CD4-positive, alpha-beta memory T cell (primary cell): ENCODE measurements at regions not wholly inside any gene's neighbourhood (a gene's known extent, or its start where the extent isn't known, plus 50 kb on each side); places are given as distances from the start of the nearest gene placed in this dataset.
"Not testable (repeated sequence)": the region's sequence is repeated elsewhere in the genome, so short reads cannot be mapped to it uniquely, and the experiment has no call there.

Experiments
- CTCF ChIA-PET: fragments of 350-600 bp; sonication (Branson Sonifier 250); formaldehyde crosslinking; loops from one replicate; lab custom pipeline; 2021; ENCODE audit warnings: inconsistent platforms; ENCODE audit not compliant: partially characterized antibody; lab: Charles Lee
- POLR2A ChIA-PET: fragments of 350-600 bp; sonication (Branson Sonifier 250); formaldehyde crosslinking; loops from one replicate; lab custom pipeline; 2021; ENCODE audit not compliant: partially characterized antibody; lab: Charles Lee
- DNase-seq, 5 donors: peaks; one replicate each; pipeline versions ENCODE4 v3.0.0 to v3.0.0-alpha.2; 2020 to 2022; ENCODE audit warnings: mixed read lengths in 1 of 5
- H3K27ac ChIP-seq: one replicate; pipeline ENCODE4 v1.7.0; 2013; ENCODE audit warnings: low read depth, low read length
- H3K27me3 ChIP-seq: 2 replicates; pipeline ENCODE4 v1.7.0; 2013; ENCODE audit warnings: mild to moderate bottlenecking, low read length, moderate library complexity; ENCODE audit not compliant: insufficient read depth
- H3K36me3 ChIP-seq: 2 replicates; pipeline ENCODE4 v1.7.0; 2013; ENCODE audit warnings: mild to moderate bottlenecking, low read length, moderate library complexity; ENCODE audit not compliant: insufficient read depth
- H3K4me1 ChIP-seq: 2 replicates; pipeline ENCODE4 v1.7.0; 2013; ENCODE audit warnings: mild to moderate bottlenecking, low read length, moderate library complexity; ENCODE audit not compliant: insufficient read depth
- H3K4me3 ChIP-seq, 2 donors: one replicate each; pipeline ENCODE4 v1.7.0; 2013; ENCODE audit warnings: low read length in 2 of 2, mild to moderate bottlenecking in 1 of 2
- H3K9me3 ChIP-seq, 2 donors: one replicate each; pipeline ENCODE4 v1.7.0; 2013; ENCODE audit warnings: low read length in 2 of 2, control low read depth in 1 of 2; ENCODE audit not compliant: control insufficient read depth in 1 of 2
- H3K27ac Mint-ChIP-seq, 7 donors: one replicate each; pipeline ENCODE4 v1.8.0; 2020 to 2021; ENCODE audit warnings: mixed read lengths in 7 of 7, mild to moderate bottlenecking in 6 of 7, inconsistent platforms in 3 of 7, moderate library complexity in 3 of 7
- H3K27me3 Mint-ChIP-seq, 2 donors: one replicate each; pipeline ENCODE4 v1.8.0; 2020 to 2021; ENCODE audit warnings: mixed read lengths in 2 of 2
- H3K36me3 Mint-ChIP-seq, 2 donors: one replicate each; pipeline ENCODE4 v1.8.0; 2020 to 2021; ENCODE audit warnings: mixed read lengths in 2 of 2, inconsistent platforms in 1 of 2, mild to moderate bottlenecking in 1 of 2
- H3K4me1 Mint-ChIP-seq, 4 donors: one replicate each; pipeline ENCODE4 v1.8.0; 2020 to 2021; ENCODE audit warnings: mixed read lengths in 4 of 4, mild to moderate bottlenecking in 1 of 4
- H3K4me3 Mint-ChIP-seq, 8 donors: one replicate each; pipeline ENCODE4 v1.8.0; 2020 to 2021; ENCODE audit warnings: mixed read lengths in 8 of 8, mild to moderate bottlenecking in 7 of 8, moderate library complexity in 6 of 8, inconsistent platforms in 3 of 8
- H3K9me3 Mint-ChIP-seq, 8 donors: one replicate each; pipeline ENCODE4 v1.8.0; 2020 to 2021; ENCODE audit warnings: mixed read lengths in 8 of 8, mild to moderate bottlenecking in 5 of 8, inconsistent platforms in 3 of 8, moderate library complexity in 1 of 8
- intact Hi-C: fragments of 100-400 bp; cut with micrococcal nuclease; formaldehyde crosslinking; loops from one replicate; pipeline ENCODE4 v1.15.1; 2023

GRCh38 chr6:37758234-37758633 is 60.6 kb upstream of the MDGA1 start:
- intact Hi-C loops: no loop called here
- Histone ChIP-seq H3K36me3 (no peaks in the 10 kb centered on the region), H3K4me3 (no peak overlapping the region), H3K9me3 (no peaks in the 10 kb centered on the region), H3K27me3 (no peaks in the 10 kb centered on the region), H3K4me1 (no peaks in the 10 kb centered on the region), H3K27ac (no peak overlapping the region)
- Mint-ChIP-seq H3K9me3 (no peaks in the 10 kb centered on the region), H3K36me3 (no peaks in the 10 kb centered on the region), H3K4me1 (no peaks in the 10 kb centered on the region), H3K27me3 (peaks cover 2% of the 10 kb centered on the region in 2 donors), H3K4me3 (no peak overlapping the region), H3K27ac (no peak overlapping the region)
- ChIA-PET POLR2A (no interaction called here), CTCF (no interaction called here)
- no peak for DNase-seq

- Mint-ChIP-seq H3K9me3 (no peaks in the 10 kb centered on the region), H3K4me3 (no peak overlapping the region), H3K27ac (no peak overlapping the region), H3K27me3 (peaks cover 2 to 4% of the 10 kb centered on the region in 2 donors), H3K4me1 (no peaks in the 10 kb centered on the region), H3K36me3 (no peaks in the 10 kb centered on the region)
- ChIA-PET POLR2A (no interaction called here), CTCF (interaction anchor here (0.5 kb wide), 1 partner anchor 1800 kb away, joined by 3 read pairs; no protein-coding TSS in a partner anchor)
- no peak for DNase-seq
- intact Hi-C loops: no loop called here
- Histone ChIP-seq H3K4me3 (no peak overlapping the region), H3K27me3 (no peaks in the 10 kb centered on the region), H3K36me3 (no peaks in the 10 kb centered on the region), H3K4me1 (no peaks in the 10 kb centered on the region), H3K27ac (no peak overlapping the region), H3K9me3 (no peaks in the 10 kb centered on the region)
These were observed 59.7 kb upstream of the MDGA1 start for GRCh38 chr6:37757381-37757780.

- POLR2A ChIA-PET: no interaction called here
- no peaks in the 10 kb centered on the region for H3K4me1 ChIP-seq
- H3K9me3 Mint-ChIP-seq: no peaks in the 10 kb centered on the region
These were observed 58.5 kb upstream of the MDGA1 start for GRCh38 chr6:37756135-37756534.

GRCh38 chr6:37752718-37753117 is 55.0 kb upstream of the MDGA1 start:
- intact Hi-C loops: no loop called here

More at GRCh38 chr6:37756135-37756534, 58.5 kb upstream of the MDGA1 start:
- Histone ChIP-seq H3K27me3 (no peaks in the 10 kb centered on the region), H3K27ac (no peak overlapping the region), H3K36me3 (no peaks in the 10 kb centered on the region), H3K4me3 (no peak overlapping the region), H3K9me3 (no peaks in the 10 kb centered on the region)
- CTCF ChIA-PET: no interaction called here
- Mint-ChIP-seq H3K36me3 (no peaks in the 10 kb centered on the region), H3K4me3 (no peak overlapping the region), H3K27ac (no peak overlapping the region), H3K27me3 (peaks cover 2 to 9% of the 10 kb centered on the region in 2 donors), H3K4me1 (no peaks in the 10 kb centered on the region)
- no peak for DNase-seq
- intact Hi-C loops: no loop called here

GRCh38 chr6:37749367-37749766 is 51.7 kb upstream of the MDGA1 start:
- H3K36me3 Mint-ChIP-seq, POLR2A ChIA-PET, DNase-seq, H3K4me1 Mint-ChIP-seq, intact Hi-C loops, CTCF ChIA-PET, H3K27ac ChIP-seq, H3K36me3 ChIP-seq, H3K27ac Mint-ChIP-seq, H3K4me1 ChIP-seq, H3K9me3 Mint-ChIP-seq, H3K27me3 ChIP-seq, H3K4me3 Mint-ChIP-seq, H3K9me3 ChIP-seq, H3K4me3 ChIP-seq: not testable (repeated sequence)
- peaks cover 4 to 18% of the 10 kb centered on the region in 2 donors for H3K27me3 Mint-ChIP-seq

More at GRCh38 chr6:37752718-37753117, 55.0 kb upstream of the MDGA1 start:
- DNase-seq: no peak
- CTCF ChIA-PET: no interaction called here
- Histone ChIP-seq H3K27ac (no peak overlapping the region), H3K27me3 (no peaks in the 10 kb centered on the region), H3K4me1 (no peaks in the 10 kb centered on the region), H3K9me3 (no peaks in the 10 kb centered on the region), H3K4me3 (no peak overlapping the region), H3K36me3 (no peaks in the 10 kb centered on the region)
- POLR2A ChIA-PET: no interaction called here
- H3K27ac Mint-ChIP-seq: no peak overlapping the region
- H3K9me3 Mint-ChIP-seq: no peaks in the 10 kb centered on the region
- no peaks in the 10 kb centered on the region for H3K36me3 Mint-ChIP-seq
- H3K27me3 Mint-ChIP-seq: peaks cover 2 to 14% of the 10 kb centered on the region in 2 donors
- H3K4me1 Mint-ChIP-seq: no peaks in the 10 kb centered on the region
- H3K4me3 Mint-ChIP-seq: no peak overlapping the region

- H3K9me3 ChIP-seq: no peaks in the 10 kb centered on the region
- POLR2A ChIA-PET: no interaction called here
- CTCF ChIA-PET: no interaction called here
- H3K4me1 ChIP-seq: no peaks in the 10 kb centered on the region
- DNase-seq: no peak
- intact Hi-C loops: no loop called here
- H3K36me3 ChIP-seq: no peaks in the 10 kb centered on the region
- H3K4me1 Mint-ChIP-seq: no peaks in the 10 kb centered on the region
- peak overlapping the region in 1 of 7 donors; percentile 42 for H3K27ac Mint-ChIP-seq
- peaks cover 4 to 16% of the 10 kb centered on the region in 2 donors for H3K27me3 Mint-ChIP-seq
- H3K27me3 ChIP-seq: no peaks in the 10 kb centered on the region
- no peak overlapping the region for H3K4me3 ChIP-seq
- no peaks in the 10 kb centered on the region for H3K9me3 Mint-ChIP-seq
- H3K27ac ChIP-seq: no peak overlapping the region
- no peak overlapping the region for H3K4me3 Mint-ChIP-seq
- no peaks in the 10 kb centered on the region for H3K36me3 Mint-ChIP-seq
These were observed 50.4 kb upstream of the MDGA1 start for GRCh38 chr6:37748118-37748517.
